ENCODE measurements at regions not wholly inside any gene's neighbourhood (a gene's known extent, or its start where the extent isn't known, plus 50 kb on each side); places are given as distances from the start of the nearest gene placed in this dataset.
A peak's percentile ranks its signal among the peaks of the same experiment; 100 is the strongest.

GRCh38 chr14:71586131-71586897, 345.9 kb upstream of the RGS6 start:
- DNase-seq (ENCODE audit: low read depth): peak; percentile 77
- H3K4me3 ChIP-seq (ENCODE audit: low read depth, low read length): peak overlapping the region; percentile 43
- no peak for TF ChIP-seq CTCF (conservative IDR thresholded peaks at IDR 0.05; ENCODE audit: low read depth, low read length)

GRCh38 chr14:71588028-71588427, 344.2 kb upstream of the RGS6 start:
- no peak overlapping the region for H3K4me3 ChIP-seq (ENCODE audit: low read depth, low read length)
- TF ChIP-seq CTCF (conservative IDR thresholded peaks at IDR 0.05; ENCODE audit: low read depth, low read length): no peak
- DNase-seq (ENCODE audit: low read depth): peak; percentile 87

DNA sequence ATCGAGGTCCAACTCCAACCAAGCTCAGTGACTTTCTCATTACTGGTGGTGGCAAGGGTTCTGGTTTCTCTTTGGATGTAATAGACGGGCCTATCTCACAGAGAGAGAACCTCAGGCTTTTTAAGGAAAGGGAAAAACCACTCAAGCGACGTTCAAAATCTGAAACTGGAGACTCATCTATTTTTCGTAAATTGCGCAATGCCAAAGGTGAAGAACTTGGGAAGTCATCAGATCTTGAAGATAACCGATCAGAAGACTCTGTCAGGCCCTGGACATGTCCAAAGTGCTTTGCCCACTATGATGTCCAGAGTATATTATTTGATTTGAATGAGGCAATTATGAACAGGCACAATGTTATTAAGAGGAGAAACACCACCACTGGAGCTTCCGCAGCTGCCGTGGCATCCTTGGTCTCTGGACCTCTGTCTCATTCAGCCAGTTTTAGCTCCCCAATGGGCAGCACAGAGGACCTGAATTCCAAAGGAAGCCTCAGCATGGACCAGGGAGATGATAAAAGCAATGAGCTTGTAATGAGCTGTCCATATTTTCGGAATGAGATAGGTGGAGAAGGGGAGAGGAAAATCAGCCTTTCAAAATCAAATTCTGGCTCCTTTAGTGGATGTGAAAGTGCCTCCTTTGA, 343.5 kb upstream of the RGS6 start:
- TF ChIP-seq CTCF (conservative IDR thresholded peaks at IDR 0.05; ENCODE audit: low read depth, low read length): no peak
- no peak for DNase-seq (ENCODE audit: low read depth)
- no peak overlapping the region for H3K4me3 ChIP-seq (ENCODE audit: low read depth, low read length)

- no peak overlapping the region for H3K4me3 ChIP-seq (ENCODE audit: low read depth, low read length)
- no peak for DNase-seq (ENCODE audit: low read depth)
- no peak for TF ChIP-seq CTCF (conservative IDR thresholded peaks at IDR 0.05; ENCODE audit: low read depth, low read length)
Measured at GRCh38 chr14:71589609-71590008, 342.6 kb upstream of the RGS6 start.

DNA sequence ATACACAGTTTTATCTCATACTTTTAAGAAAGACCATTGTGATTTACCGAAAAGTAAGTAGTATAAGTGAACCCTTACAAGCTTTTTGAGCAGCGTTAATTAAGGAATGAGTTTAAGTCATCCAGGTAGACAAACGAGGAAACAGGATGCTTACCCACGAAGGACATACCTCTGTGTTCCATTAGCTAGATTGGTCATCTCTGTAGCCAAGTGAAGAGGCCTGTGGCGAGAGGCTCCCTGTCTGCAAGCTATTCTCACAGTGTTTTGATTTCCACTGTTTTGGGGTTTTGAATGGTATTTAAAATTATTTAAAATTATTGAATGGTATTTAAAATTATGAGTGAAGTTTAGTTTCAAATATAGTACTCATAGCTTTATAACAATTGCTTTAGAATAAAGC, 342.1 kb upstream of the RGS6 start:
- DNase-seq (ENCODE audit: low read depth): no peak
- no peak for TF ChIP-seq CTCF (conservative IDR thresholded peaks at IDR 0.05; ENCODE audit: low read depth, low read length)
- H3K4me3 ChIP-seq (ENCODE audit: low read depth, low read length): no peak overlapping the region

DNA sequence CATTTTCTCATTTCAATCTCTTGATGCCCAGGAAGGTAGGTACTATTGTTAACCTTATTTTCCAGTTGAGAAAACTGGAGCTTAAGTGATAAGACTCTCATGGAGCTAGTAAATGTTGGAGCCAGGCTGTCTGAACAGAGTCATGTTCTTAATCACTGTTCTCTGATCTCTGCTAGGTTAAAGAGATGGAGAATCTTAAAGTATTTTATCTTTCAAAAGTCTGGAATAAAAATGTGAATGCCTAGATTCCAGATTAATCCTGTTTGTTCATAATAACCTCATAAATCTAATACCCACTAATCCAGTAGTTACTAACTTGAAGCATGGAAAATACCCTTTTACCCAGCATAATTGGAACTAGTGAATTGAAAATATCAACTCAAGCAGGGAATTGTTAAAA, 341.0 kb upstream of the RGS6 start:
- DNase-seq (ENCODE audit: low read depth): no peak
- H3K4me3 ChIP-seq (ENCODE audit: low read depth, low read length): no peak overlapping the region
- TF ChIP-seq CTCF (conservative IDR thresholded peaks at IDR 0.05; ENCODE audit: low read depth, low read length): no peak

- DNase-seq (ENCODE audit: low read depth): peak; percentile 72
- TF ChIP-seq CTCF (conservative IDR thresholded peaks at IDR 0.05; ENCODE audit: low read depth, low read length): no peak
- no peak overlapping the region for H3K4me3 ChIP-seq (ENCODE audit: low read depth, low read length)
Measured at GRCh38 chr14:71591929-71592328, 340.3 kb upstream of the RGS6 start.

All from choroid plexus epithelial cell (primary cell).